GM21737 (cell line): ENCODE measurements at regions not wholly inside any gene's neighbourhood (a gene's known extent, or its start where the extent isn't known, plus 50 kb on each side); places are given as distances from the start of the nearest gene placed in this dataset.

Experiments used
- ATAC-seq: cut with Tn5 transposase; IDR thresholded peaks from one replicate; pipeline ENCODE4 v1.9.1; 2021; ENCODE audit warnings: mild to moderate bottlenecking, moderate library complexity; ENCODE audit not compliant: unreplicated experiment

DNA sequence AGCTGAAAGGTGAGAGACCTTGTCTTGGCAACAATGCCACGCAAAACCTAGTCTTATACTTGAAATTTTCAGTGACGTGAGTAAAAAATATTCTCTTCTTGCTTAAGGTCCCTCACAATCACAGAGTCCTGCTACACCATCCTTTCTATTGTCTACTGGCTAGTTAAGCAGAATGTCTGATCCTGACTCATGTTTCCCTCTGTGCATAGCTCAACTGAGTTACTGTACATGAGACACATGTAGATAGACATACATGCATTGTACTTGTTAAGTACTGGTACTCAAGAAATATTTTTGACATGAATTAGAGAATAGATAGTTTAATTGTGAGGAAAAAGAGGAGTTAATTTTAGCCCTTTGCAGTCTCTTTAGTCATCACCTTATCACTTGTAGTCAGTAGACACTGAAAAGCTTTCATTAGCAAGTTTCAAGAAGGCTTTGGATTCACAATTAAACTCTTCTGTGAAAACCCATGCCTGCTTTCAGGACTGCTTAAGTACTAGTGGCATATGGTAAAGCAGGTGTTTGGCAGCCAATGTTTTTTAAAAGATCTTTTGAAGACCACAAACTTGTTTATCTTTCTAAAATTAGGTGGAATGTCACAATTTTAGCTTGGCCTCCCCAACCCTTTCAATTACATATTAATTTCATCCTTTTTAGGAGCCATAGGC is 158.7 kb upstream of the CCDC150 start:
- ATAC-seq: no peak

DNA sequence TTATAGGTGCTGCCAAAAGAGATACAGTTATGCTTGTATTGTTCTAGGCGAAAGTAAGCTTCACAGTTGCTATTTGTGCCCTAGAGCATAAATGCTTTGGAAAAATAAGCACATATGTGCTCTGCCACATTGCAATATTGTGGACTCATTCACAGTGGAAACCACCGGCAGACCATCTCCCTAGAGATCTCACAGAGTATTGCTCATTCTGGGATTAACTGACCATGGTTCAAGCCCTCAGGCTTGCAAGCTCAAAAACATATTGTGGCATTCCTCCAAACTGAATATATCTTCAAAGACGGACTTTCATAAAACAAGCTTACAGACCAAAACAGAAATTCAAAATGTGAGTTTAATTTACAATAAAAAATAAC is 158.2 kb upstream of the CCDC150 start:
- ATAC-seq: no peak

DNA sequence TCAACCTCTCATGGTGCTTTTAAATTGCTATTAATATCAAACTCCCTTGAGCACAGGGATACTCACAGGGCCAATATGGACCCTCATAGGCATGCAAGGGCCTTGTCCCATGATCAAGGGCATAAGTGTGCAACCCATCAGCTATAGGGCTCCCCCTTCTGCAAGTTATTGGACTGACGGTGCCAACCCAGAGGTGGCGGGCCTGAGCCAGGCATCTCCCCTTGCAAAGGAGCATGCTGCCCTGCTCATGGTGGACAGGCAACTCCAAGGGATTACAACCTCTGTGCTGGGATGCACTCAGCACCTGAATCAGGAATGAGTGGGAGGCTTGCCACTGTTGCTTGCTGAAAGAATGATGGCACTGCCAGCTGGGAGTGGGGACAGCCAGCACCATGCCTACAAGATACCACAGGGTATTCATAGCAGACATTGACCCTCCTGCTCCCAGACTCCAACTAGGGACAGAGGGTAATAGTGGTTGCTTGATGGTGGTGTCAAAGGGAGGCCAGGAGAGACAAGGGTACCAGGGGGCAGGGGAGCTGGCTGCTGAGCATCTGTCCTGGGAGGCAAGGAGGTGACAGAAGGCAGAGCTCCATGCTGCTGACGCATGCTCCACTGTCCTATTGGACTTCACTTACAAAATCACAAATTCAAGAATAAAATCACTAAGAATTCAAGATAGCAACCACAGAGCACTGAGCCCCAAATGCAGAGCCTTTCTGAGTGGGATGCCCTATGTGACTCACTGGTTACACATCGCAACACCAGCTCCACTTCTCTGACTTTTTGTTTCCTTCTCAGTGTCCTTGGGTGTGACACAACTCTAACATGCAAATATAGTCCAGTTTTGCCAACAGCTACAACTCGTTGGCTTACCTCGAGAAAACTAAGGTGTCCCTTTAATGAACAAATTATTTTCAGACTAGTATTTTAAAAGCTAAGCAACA is 157.1 kb upstream of the CCDC150 start:
- no peak for ATAC-seq

DNA sequence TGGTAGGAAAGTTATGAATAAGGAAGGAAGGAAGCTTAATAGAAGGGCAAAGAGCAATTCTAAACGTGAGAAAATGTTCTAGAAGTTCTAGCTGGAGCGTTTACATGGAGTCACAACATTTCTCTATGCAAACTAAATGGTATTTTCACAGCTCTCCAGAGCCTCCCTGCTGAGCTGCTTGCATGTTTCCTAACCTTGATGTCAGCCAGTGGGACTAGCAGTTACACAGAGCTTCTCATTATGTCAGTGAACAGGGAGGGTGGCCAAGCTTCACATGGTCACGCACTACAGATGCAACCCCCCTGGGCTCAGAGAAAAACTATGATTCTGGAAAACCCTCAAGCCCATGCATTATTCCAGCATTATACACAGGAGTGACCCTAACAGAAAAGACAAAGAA is 153.4 kb upstream of the CCDC150 start:
- ATAC-seq: no peak

DNA sequence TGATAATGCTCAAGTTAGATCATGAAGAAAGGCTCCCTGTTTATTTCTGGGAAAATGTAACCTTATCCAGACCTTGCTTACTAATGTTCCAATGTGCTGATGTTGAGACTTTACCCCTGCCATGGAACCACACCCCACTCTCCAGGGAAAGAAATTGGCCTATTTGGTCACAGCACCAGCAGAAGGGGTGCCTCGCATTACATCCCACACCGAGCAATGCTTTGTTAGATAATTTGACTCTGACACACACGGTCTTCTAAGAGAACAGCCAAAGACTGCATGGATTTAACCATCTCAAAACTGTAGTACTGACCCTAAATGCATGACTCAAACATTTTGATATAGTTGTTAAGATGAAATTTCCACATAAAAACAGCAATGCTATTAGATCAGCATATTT is 152.1 kb upstream of the CCDC150 start:
- ATAC-seq: no peak

DNA sequence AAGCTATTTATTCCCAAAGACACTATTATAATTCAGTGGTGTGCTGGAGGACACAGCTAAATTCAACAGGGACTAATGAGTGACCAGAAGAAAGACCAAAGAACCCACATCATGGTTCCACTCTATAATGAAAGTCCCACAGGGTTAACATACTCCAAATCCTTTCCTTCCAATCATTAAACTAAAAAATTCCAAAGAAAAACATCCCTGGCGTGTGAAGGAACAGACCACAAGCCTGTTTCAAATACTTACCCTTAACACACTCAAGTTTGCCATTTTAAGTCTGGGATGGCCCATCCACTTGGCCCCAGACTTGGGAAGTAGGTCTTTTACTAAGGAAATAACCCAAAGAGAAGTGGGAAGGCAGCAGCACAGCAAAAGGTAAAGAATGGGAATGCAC is 150.1 kb upstream of the CCDC150 start:
- ATAC-seq: no peak

DNA sequence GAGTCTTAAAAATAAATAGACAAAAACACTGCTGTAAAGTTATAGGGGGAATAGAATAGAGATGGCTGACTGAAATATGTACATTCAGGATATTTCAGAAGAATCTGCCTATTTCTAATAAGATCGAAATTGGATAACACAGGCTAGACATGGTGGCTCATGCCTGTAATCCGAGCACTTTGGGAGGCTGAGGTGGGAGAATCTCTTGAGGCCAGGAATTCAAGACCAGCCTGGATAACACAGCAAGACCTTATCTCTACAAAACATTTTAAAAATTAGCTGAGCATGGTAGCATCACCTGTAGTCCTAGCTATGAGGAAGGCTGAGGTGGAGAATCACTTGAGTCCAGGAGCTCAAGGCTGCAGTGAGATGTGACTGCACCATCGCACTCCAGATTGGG is 146.6 kb upstream of the CCDC150 start:
- ATAC-seq: no peak

DNA sequence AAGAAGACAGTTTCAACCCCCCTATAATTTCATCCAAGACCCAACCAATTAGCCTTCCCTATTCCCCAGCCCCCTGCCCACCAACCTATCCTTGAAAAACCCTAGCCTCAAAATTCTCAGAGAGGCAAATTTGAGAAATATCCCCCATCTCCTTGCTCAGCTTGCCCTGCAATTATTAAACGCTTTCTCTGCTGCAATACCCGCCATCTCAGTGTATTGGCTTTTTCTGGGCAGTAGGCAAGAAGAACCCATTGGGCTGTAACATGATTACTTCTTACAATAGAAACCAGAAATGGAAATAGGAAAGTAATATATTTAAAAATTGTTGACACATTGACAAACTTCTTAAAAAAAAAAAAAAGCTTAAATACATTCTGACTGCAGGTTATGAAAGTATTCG is 140.6 kb upstream of the CCDC150 start:
- ATAC-seq: no peak

DNA sequence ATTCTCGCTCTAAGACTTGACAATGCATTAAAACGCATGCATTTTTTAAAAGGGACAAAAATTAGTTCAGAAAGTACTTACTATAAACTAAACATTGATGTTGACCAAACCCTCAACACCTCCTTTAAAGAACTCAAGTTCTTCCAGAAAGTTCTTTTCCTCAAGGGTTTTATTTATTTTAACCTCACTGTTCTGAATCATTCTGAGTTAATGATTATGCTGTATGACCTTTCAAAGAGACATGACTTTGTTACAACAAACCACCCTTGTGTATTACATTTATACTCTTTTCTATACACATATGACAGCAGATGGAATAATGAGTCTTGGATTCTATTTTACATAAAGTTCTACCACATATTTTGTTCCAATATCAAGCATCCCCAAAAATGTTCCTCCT is 139.8 kb upstream of the CCDC150 start:
- no peak for ATAC-seq

DNA sequence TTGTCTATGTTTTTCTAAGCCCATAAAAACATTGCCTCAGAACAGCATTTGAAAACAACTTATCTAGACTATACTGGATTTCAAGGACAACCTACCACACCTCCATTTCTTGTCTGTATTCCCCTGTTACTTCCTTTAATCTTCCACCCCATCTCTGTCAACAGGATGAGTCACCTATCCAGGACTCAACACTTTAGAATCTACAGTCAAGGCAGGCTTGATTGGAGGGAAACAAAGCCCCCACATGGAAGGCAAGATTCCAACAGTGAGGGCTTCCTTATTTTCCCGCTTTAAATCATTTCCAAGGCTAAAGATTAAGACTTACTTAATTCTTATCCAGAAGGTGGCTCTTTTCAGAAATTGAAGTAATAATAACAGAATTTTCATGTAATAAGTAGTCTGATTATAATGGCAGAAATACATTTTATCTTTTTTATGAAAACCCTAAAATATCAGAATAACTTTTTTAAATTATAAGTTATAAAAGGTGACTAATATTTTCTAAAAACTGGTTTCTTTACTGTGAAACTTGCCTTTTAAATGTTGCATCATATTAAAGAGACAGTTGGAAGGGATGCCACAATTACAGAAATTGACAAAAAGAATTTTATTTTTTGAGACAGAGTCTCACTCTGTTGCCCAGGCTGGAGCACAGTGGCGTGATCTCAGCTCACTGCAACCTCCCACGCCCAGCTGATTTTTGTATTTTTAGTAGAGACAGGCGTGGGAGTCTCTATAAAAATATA is 138.7 kb upstream of the CCDC150 start:
- no peak for ATAC-seq

DNA sequence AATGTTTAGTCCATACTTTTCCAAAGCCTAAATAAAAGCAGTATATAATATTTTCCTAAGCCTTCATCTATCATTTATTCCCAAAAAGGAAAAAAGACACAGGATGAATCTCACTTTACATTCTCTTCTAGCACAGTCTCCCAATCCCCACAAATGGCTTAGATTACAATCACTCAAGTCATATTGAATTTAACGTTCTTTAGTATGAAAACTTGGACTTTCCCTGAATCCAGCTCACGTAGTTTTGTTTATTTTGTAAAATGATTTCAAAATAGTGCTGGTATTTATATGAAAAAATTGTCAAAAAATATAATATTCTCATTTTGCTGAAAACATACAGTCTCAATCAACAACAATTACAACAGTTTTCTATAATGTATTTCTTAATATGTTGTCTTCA is 137.7 kb upstream of the CCDC150 start:
- ATAC-seq: no peak

DNA sequence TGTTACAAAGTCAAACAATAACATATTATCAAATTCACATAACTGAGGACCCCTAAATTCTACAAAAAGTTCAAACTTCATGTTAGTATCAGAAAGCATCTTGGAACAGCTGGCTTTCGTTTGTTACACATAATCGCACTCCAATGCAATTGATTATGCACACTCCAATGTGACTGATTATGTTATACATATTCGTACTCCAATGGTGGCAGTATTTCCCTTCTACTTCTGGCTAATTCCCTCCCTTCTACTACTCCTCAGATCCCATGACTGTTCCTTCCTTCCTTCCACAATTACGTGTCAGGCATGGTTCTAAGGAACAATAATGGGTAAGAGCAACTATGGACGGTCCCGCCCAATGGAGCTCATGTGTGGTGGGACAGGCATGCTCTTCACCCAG is 137.1 kb upstream of the CCDC150 start:
- no peak for ATAC-seq

DNA sequence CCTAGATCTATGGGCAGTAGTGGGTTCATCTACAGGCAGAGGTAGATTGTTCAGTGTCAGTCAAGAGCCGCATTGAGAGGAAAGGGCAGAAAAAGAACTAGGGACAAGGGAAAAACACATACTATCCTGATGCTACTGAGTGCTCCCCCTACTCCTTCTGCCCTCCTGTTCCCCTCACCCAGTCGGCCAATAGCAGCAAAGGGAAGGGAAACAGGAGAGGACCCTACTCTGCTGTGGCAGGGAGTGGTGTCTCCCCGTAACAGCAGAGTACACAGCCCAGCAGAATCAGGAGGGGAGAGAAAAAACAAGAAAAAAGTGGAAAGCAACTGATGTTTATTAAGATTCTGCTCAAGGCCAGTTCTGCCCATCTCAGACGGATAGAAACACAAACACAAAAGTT is 136.1 kb upstream of the CCDC150 start:
- no peak for ATAC-seq

DNA sequence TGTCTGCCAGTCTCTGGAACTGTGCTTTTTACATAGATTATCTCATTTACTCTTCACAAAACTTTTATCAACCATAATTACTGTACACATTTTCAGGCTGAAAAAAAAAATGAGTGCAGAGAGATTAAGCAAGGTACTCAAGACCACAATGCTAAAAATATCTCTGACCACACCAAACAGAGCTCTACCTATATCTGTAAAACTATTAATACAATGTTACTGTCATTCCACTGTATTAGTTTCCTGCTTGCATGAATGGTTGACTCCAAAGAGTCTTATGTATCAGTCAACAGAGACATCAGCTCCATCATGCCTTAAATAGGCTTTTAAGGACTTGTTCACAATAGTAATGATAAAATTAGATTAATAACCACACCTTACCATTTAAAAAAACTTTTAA is 134.7 kb upstream of the CCDC150 start:
- ATAC-seq: no peak

DNA sequence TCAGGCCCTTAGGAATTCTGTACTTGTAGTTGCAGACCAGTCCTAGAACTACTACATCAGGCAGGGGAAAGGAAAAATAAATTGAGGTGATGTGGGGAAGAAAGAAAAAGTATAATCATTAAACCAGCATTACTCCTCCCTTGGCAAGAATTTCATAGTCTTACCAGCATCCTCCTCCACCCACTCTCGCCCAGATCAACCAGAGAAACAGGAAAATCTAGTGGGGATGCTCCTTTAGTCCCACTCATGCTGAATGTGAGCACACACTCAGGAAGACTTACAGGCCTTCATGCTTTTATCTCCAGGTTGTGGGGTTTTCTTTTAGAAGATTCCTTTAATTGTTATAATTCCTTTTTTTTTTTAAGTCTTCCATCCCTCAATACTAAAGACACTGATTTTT is 129.3 kb upstream of the CCDC150 start:
- ATAC-seq: no peak

DNA sequence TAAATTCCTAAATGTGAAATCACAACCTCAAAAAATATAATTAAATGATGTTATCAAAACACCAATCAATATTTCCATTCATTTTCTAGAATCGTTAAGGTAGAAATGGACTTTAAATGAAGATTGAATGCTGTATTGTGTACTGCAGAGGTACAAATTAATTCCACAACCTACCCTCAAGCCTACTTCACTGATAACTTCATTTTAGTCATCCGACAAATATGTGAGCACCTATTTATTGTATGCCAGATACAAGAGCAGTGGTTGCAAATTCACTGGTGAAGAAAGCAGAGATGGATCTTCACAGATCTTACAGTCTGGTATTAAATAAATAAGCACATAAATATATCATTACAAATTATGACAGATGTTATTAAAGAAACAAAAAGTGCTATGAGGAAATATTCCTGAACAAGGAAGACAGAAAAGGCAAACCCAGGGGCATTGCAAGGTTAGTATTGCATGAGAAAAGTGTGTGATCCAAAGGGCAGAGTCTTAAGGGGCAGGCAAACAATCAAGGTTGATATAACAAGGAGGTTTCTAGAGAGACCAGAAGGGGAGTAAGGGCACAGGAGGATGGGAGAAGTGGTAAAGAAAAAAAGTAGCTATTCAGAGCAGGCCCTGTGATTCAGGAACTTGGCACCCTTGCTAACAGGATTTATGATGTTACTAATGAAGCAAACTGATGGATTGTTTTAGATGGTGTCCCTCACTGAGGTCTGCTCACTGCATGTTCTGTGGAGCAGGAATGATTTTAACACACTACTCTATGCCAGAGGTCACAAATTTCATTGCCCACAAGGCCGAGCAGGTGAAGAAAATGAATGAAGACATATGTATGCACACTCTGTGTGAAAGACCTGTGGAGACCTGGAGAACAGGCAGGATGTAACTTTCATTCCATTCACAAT is 128.0 kb upstream of the CCDC150 start:
- no peak for ATAC-seq

DNA sequence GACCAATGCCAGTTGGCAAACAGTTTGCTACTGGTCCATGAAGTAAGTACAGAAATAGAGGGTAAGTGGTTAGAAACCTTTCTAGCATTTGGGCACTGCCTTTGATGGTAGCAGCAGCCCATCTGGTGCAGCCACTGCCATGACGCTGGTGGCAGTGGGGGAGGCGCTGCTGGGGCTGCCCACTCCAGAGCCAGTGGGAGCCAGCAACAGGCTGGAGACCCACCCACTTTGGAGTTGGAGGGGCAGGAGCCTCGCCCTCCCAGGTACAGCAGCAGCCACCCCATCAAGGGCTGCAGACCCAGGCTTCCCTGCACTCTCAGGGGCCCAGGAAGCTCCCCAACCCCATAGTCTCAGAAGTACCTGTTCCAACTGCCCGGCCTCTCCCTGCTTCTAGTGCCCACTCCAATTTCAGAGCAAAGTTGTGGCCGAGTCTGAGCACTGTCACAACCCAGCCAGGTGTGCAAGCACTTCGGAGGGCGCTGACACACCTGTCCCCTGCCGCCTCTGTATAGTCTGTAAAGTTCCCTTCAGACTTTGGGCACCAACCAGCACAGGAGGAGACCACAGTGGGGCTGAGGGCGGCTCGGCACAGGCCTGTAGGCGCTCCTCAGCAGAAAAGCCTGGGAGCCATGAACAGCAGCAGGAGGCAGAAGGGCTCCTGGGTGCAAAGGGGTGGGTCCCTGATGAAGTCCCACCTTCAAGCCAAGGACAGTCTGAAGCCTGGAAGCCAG is 125.6 kb upstream of the CCDC150 start:
- ATAC-seq: no peak

DNA sequence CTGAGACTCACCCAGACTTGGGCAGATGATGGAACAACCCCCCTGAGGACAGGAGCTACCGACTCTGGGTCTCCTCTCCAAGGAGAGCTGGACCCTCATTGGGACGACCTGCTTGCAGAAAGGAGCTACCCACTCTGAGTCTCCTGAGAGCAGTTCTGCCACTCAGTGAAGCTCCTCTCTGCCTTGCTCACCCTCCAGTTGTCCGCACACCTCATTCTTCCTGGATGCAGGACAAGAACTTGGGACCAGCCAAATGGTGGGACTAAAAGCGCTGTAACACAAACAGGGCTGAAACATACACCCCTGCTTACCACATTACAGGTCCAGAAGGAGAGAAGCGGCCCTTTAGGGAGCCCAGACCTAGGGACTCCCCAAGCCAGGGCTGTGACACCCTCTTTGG is 124.9 kb upstream of the CCDC150 start:
- ATAC-seq: no peak

DNA sequence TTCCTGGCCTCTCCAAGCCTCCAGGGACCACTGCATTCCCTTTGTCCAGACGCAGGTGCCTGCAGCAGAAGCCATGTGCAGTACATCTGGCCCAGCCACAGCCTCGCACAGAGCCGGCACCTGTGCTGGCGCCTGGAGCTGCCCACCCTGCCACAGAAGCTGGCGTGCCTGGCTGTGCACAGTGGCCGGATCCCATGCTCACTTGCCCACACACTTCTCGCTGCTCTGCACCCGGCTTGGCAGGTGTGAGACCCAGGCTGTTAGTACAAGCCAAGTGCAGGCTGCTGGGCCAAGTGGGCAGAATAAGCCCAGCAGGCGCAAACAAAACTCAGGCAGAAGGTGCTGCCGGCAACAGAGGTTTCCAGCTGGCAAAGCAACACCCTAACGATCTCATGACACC is 124.5 kb upstream of the CCDC150 start:
- no peak for ATAC-seq

DNA sequence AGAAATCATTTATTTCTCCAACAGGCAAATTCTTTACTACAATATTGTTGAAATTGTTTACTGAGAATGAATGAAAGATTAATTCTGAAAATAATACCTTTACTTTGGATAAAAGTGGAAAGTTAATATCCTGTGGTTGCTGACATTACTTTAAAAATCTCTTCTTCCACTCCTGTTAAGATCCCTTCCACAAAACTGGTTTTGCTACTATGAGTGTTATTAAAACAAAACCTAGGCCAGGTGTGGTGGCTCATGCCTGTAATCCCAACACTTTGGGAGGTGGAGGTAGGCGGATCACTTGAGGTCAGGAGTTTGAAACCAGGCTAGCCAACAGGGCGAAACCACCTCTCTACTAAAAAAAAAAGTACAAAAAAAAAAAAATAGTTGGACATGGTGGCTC is 123.9 kb upstream of the CCDC150 start:
- ATAC-seq: no peak
